PC-9 (cell line): ENCODE measurements at regions not wholly inside any gene's neighbourhood (a gene's known extent, or its start where the extent isn't known, plus 50 kb on each side); places are given as distances from the start of the nearest gene placed in this dataset.

Source experiments
- CTCF ChIP-seq: fragments of 200-600 bp; sonication (generic); conservative IDR thresholded peaks from 2 replicates; pipeline ENCODE4 v1.6.1; 2017; ENCODE audit warnings: mixed run types, antibody characterized with exemption, mild to moderate bottlenecking, moderate library complexity
- EZH2 ChIP-seq: fragments of 200-600 bp; sonication (generic); IDR thresholded peaks from 2 replicates; pipeline ENCODE4 v1.8.0; 2017; ENCODE audit warnings: antibody characterized with exemption, low read depth

- TF ChIP-seq CTCF, result no peak
- TF ChIP-seq EZH2, result no peak
Measured at GRCh38 chr20:7305976-7306375, 538.5 kb downstream of the BMP2 start.
